IPS-15b (cell line): ENCODE measurements at regions not wholly inside any gene's neighbourhood (a gene's known extent, or its start where the extent isn't known, plus 50 kb on each side); places are given as distances from the start of the nearest gene placed in this dataset.

Experiments used
- H3K27me3 ChIP-seq: one replicate; pipeline ENCODE4 v1.6.1; 2013; ENCODE audit warnings: low read length; ENCODE audit not compliant: control insufficient read depth, insufficient read depth
- H3K36me3 ChIP-seq: one replicate; pipeline ENCODE4 v1.6.1; 2013; ENCODE audit warnings: low read length; ENCODE audit not compliant: control insufficient read depth, insufficient read depth
- H3K4me1 ChIP-seq: one replicate; pipeline ENCODE4 v1.6.1; 2013; ENCODE audit warnings: mild to moderate bottlenecking, low read length; ENCODE audit not compliant: control insufficient read depth, insufficient read depth
- H3K4me3 ChIP-seq: one replicate; pipeline ENCODE4 v1.5.1; 2013; ENCODE audit warnings: low read depth, low read length
- H3K9ac ChIP-seq: one replicate; pipeline ENCODE4 v1.6.1; 2013; ENCODE audit warnings: low read depth, mild to moderate bottlenecking, low read length
- H3K9me3 ChIP-seq: one replicate; pipeline ENCODE4 v1.6.1; 2013; ENCODE audit warnings: mild to moderate bottlenecking, low read length; ENCODE audit not compliant: control insufficient read depth, insufficient read depth

GRCh38 chr2:136332436-136333095, 214.6 kb upstream of the CXCR4 start:
- Histone ChIP-seq H3K9ac (no peak overlapping the region), H3K4me3 (no peak overlapping the region), H3K4me1 (peaks cover 10% of the 10 kb centered on the region), H3K36me3 (no peaks in the 10 kb centered on the region), H3K9me3 (no peaks in the 10 kb centered on the region), H3K27me3 (no peaks in the 10 kb centered on the region)

GRCh38 chr2:136331226-136331625, 213.3 kb upstream of the CXCR4 start:
- H3K9me3 ChIP-seq: no peaks in the 10 kb centered on the region
- H3K4me3 ChIP-seq: no peak overlapping the region
- H3K9ac ChIP-seq: no peak overlapping the region
- no peaks in the 10 kb centered on the region for H3K36me3 ChIP-seq
- H3K27me3 ChIP-seq: no peaks in the 10 kb centered on the region
- peaks cover 12% of the 10 kb centered on the region for H3K4me1 ChIP-seq

- no peaks in the 10 kb centered on the region for H3K36me3 ChIP-seq
- peaks cover 16% of the 10 kb centered on the region for H3K4me1 ChIP-seq
- no peak overlapping the region for H3K4me3 ChIP-seq
- H3K27me3 ChIP-seq: no peaks in the 10 kb centered on the region
- H3K9me3 ChIP-seq: no peaks in the 10 kb centered on the region
- no peak overlapping the region for H3K9ac ChIP-seq
Measured at GRCh38 chr2:136328207-136328795, 210.4 kb upstream of the CXCR4 start.

- Histone ChIP-seq H3K36me3 (no peaks in the 10 kb centered on the region), H3K4me3 (no peak overlapping the region), H3K9me3 (no peaks in the 10 kb centered on the region), H3K4me1 (peaks cover 21% of the 10 kb centered on the region), H3K9ac (no peak overlapping the region), H3K27me3 (no peaks in the 10 kb centered on the region)
Measured at GRCh38 chr2:136327162-136327852, 209.4 kb upstream of the CXCR4 start.

GRCh38 chr2:136325844-136326331, 207.9 kb upstream of the CXCR4 start:
- Histone ChIP-seq H3K36me3 (no peaks in the 10 kb centered on the region), H3K4me3 (no peak overlapping the region), H3K9me3 (no peaks in the 10 kb centered on the region), H3K27me3 (no peaks in the 10 kb centered on the region), H3K9ac (no peak overlapping the region), H3K4me1 (peaks cover 21% of the 10 kb centered on the region)

GRCh38 chr2:136324966-136325365, 207.0 kb upstream of the CXCR4 start:
- H3K36me3 ChIP-seq: no peaks in the 10 kb centered on the region
- H3K4me1 ChIP-seq: peaks cover 21% of the 10 kb centered on the region
- H3K4me3 ChIP-seq: no peak overlapping the region
- no peak overlapping the region for H3K9ac ChIP-seq
- no peaks in the 10 kb centered on the region for H3K27me3 ChIP-seq
- H3K9me3 ChIP-seq: no peaks in the 10 kb centered on the region

- Histone ChIP-seq H3K9ac (no peak overlapping the region), H3K4me1 (peaks cover 21% of the 10 kb centered on the region), H3K27me3 (no peaks in the 10 kb centered on the region), H3K36me3 (no peaks in the 10 kb centered on the region), H3K9me3 (no peaks in the 10 kb centered on the region), H3K4me3 (no peak overlapping the region)
Measured at GRCh38 chr2:136323935-136324334, 206.0 kb upstream of the CXCR4 start.

DNA sequence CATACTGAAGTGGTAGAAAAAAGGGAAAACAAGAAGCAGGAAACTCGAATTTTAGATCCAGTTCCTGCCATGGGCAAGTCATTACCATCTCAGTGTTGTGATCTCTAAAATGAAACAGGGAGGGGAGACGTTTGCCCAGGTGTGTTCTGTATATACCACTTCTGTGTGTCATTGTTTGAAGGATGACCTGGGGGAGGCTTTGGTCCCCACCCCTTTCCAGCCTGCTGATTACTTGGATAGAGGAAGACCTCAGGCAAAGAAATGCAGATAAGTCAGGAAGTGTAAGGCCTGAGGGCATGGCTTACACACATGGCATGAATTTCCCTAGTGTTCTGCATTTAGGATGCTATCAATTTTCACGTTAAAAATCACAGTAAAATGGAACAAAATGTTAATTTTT, 205.2 kb upstream of the CXCR4 start:
- no peak overlapping the region for H3K9ac ChIP-seq
- H3K4me1 ChIP-seq: peaks cover 16% of the 10 kb centered on the region
- H3K27me3 ChIP-seq: no peaks in the 10 kb centered on the region
- no peaks in the 10 kb centered on the region for H3K9me3 ChIP-seq
- no peak overlapping the region for H3K4me3 ChIP-seq
- H3K36me3 ChIP-seq: no peaks in the 10 kb centered on the region

GRCh38 chr2:136322428-136322827, 204.5 kb upstream of the CXCR4 start:
- H3K36me3 ChIP-seq: no peaks in the 10 kb centered on the region
- no peaks in the 10 kb centered on the region for H3K9me3 ChIP-seq
- no peak overlapping the region for H3K4me3 ChIP-seq
- H3K9ac ChIP-seq: no peak overlapping the region
- peaks cover 9% of the 10 kb centered on the region for H3K4me1 ChIP-seq
- no peaks in the 10 kb centered on the region for H3K27me3 ChIP-seq

DNA sequence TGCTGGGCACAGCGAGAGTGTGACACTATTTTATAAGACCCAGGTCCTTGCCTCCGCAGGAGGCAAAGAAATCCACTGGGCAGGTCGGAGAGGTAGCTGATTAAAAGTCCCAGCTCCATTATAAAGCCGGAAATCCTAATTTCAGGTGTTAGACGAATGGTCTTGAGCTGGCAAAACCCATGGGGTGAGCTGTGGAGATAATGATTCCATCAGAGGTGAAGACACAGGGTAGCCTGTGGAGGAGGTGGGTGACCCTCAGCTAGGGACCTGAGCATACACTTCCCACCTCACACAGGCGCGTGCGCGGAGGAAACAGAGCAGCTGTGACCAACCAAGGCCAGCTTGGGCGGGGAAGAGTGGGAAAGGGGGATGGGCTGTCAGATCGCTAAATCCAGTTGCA, 201.7 kb upstream of the CXCR4 start:
- Histone ChIP-seq H3K4me1 (peaks cover 9% of the 10 kb centered on the region), H3K9ac (no peak overlapping the region), H3K27me3 (no peaks in the 10 kb centered on the region), H3K9me3 (no peaks in the 10 kb centered on the region), H3K4me3 (no peak overlapping the region), H3K36me3 (no peaks in the 10 kb centered on the region)

GRCh38 chr2:136319237-136319636, 201.3 kb upstream of the CXCR4 start:
- Histone ChIP-seq H3K4me3 (no peak overlapping the region), H3K9me3 (no peaks in the 10 kb centered on the region), H3K36me3 (no peaks in the 10 kb centered on the region), H3K9ac (no peak overlapping the region), H3K27me3 (no peaks in the 10 kb centered on the region), H3K4me1 (peaks cover 8% of the 10 kb centered on the region)

- Histone ChIP-seq H3K36me3 (no peaks in the 10 kb centered on the region), H3K9me3 (no peaks in the 10 kb centered on the region), H3K4me1 (no peaks in the 10 kb centered on the region), H3K27me3 (peaks cover 3% of the 10 kb centered on the region), H3K4me3 (no peak overlapping the region), H3K9ac (no peak overlapping the region)
Measured at GRCh38 chr2:136314240-136314639, 196.3 kb upstream of the CXCR4 start.
